HG03159 (cell line): ENCODE measurements at regions not wholly inside any gene's neighbourhood (a gene's known extent, or its start where the extent isn't known, plus 50 kb on each side); places are given as distances from the start of the nearest gene placed in this dataset.
A peak's percentile ranks its signal among the peaks of the same experiment; 100 is the strongest.

Experiments
- ATAC-seq: cut with Tn5 transposase; IDR thresholded peaks from one replicate; pipeline ENCODE4 v1.9.1; 2021; ENCODE audit warnings: mild to moderate bottlenecking, moderate library complexity; ENCODE audit not compliant: unreplicated experiment

DNA sequence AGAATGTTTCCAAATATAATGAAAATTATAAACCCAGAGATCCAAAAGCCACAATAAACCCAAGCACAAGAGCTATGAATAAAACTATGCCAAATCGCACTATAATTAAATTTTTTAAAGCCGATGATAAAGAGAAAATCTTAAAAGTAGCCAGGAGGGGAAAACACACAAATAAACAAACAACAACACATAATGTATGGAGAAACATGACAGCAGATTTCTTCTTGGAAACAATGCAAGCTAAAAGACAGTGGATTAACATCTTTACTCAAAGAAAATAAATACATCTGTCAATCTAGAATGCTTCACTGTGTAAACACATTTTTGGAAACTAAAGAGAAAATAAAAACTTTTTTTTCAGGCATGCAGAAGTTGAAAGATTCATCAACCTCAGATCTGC, 53.0 kb upstream of the SMOX start:
- no peak for ATAC-seq

DNA sequence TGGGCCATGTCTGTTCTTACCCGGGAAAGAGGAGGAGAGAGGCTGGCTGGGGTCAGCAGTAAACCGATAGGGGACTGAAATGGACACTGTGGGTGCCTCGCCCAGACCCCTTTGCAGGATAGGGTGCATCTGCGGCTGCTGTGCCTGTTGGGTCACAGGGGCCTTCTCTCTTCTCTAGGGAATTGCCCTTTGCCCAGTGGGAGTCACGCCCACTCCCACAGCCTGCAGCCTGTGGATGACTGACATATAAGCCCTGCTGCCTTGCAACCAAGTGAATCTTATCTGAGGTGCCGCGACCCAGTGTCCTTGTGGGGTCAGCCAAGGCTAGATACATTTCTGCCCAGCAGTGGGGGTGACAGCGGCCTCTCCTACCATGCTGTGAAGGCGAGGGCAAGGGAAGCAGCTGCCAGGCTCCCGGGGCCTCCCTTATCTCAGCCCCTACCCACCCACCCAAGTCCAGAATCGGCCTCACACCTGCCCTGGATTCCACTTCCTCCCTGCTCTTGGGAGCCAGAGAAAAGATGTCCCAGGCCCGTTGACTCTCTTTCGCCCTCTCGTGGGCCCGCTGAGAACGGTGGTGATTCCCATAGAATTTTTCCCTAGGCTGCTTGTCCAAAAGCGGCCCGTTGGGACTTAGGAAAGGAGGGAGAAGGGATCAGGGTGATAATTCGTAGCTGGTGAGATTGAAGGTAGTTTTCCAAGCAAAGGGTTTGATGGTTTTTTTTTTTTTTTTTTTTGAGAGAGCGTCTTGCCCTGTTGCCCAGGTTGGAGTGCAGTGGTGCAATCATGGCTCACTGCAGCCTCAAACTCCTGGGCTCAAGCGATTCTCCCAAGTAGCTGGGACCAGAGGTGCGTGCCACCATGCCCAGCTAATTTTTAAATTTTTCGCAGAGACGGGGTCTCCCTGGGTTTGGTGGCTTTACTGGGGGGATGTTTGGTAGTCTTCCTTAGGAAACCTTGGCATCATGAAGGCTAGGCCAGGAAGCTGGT, 56.8 kb upstream of the SMOX start:
- no peak for ATAC-seq

DNA sequence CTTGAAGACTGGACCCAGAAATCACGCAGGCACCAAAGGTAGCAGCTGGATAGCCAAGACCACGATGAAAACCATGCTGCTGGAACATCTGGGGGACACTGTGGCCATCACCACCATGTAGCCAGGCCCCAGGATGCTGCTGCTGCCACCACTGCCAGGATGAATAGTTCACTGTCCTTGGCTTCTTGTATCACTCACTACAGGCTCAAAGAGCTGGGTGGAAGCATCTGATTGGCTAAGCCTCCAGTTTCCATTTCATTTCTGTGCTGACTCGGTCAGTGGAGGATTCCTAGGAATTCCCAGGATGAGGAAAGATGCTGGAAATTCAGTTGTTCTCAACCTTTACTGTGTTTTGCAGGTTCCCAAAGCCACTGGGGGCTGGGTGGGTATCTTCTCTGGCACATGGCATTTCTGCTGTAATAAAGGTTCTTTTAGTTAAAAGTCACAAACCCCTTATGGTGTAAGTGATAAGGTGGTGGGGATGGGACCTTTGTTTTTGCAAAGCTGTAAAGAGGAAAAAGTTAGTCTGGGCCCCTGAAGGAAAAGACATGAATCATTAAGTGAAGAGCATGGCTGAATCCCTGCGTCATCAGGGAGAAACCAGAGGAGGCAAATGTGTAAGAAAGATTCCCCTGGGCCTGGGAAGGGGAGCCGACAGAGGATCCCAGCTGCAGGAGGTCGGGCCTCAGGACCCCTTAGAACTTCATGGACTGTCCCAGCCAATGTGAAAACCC, 57.7 kb upstream of the SMOX start:
- no peak for ATAC-seq

DNA sequence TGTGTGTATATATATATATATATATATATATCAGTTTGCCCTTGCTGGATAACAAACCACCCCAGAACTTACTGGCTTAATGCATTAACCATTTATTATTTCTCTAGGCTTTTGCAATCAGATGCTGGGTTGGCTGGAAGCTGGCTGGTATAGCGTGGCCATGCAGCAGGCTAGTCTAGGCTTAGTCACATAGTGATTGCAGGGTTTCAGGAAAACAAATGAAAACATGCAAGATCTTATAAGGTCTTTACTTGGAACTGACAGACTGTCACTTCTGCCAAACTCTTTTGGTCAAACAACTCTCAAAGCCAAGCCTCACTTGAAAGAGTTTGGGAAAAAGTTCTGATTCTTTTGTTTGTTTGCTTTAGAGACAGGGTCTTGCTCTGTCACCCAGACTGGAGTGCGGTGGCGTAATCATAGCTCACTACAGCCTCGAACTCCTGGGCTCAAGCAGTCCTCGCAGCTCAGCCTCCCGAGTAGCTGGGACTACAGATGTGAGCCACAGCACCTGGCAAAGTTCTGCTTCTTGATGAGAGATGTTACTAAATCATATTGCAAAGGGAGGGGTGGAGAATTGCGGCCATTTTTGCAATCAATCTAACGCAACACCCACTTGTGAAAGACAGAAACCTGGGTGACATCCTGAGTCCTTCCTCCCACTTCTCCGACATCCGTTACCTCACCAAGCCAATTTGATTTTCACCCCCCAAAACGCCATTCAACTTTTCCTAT, 58.7 kb upstream of the SMOX start:
- ATAC-seq: no peak

DNA sequence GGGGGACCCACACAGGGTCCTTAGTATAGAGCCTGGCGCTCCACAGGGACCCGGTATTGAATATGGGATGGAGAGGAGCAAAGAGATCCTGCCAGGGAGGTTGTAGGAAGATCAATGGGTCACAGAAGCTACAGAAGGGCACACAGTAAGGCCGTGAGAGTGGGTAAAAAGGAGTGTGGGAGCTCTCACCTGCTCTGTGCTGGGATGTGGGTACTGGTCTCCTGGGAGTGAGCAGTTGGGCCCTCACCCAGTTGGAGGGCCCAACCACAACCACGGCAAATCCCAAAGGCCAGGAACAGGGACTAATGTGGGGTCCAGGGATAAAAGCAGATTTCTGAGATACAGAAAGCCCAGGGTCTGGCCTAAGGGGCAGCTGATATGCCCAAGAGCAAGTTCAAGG, 59.9 kb upstream of the SMOX start:
- no peak for ATAC-seq

DNA sequence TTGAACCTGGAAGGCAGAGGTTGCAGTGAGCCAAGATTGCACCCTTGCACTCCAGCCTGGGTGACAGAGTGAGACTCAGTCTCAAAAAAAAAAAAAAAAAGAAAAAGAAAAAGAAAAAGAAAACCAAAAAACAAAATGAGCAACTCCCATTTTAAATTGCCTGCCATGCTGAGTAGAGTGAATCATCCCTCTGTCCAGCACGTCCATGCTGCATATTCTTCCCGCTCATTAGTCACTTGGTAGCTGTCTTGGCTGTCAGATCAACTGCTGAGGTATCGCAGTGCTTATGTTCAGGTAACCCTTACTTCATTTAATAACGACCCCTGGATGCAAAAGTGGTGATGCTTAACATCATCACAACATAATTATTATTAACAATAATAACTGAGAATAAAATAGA, 60.7 kb upstream of the SMOX start:
- ATAC-seq: no peak

DNA sequence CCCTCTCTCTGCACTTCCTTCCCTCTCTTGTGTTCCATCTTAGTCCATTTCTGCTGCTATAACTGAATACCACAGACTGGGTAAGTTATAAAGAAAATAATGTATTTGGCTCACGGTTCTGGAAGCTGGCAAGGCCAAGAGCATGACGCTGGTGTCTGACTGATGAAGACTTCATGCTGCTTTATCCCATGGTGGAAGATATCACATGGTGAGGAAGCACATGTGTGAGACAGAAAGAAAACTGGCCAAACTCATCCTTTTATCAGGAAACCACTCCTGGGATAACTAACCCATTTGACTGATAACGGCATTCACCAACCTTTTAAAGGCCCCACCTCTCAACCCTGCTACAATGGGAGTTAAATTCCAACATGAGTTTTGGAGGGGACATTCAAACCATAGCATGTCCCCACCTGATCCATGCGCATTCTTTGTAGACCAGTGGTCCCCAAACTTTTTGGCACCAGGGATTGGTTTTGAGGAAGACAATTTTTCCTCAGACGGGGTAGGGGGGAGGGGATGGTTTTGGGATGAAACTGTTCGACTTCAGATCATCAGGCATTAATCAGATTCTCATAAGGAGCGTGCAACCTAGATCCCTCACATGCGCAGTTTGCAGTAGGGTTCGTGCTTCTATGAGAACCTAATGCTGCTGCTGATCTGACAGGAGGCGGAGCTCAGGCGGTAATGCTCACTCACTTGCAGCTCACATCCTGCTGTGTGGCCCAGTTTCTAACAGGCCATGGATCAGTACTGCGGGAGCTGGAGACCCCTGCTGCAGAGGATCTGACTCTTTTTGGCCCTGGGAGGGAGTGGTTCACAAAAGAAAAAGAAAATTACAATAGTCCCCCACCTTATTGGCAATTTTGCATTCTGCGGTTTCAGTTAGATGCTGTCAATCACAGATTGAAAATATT, 61.6 kb upstream of the SMOX start:
- no peak for ATAC-seq

DNA sequence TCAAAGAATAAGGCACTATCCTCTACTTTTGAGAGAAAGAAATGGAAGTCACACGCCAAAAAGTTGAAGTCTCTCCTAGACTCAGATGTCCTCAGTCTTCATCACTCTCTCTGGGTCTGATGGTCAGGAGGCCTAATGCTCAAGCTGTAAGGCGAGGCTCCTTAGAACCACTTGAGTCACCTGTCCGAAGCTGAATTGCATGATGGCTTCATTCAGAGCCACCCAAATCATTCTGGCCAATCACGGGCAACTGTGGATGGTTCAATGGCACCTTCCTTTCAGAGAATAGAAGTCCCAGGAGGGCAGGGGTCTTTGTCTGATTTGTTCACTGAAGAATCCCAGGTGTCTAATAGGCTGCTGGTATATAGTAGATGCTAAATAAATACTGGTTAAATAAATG, 63.9 kb upstream of the SMOX start:
- no peak for ATAC-seq

DNA sequence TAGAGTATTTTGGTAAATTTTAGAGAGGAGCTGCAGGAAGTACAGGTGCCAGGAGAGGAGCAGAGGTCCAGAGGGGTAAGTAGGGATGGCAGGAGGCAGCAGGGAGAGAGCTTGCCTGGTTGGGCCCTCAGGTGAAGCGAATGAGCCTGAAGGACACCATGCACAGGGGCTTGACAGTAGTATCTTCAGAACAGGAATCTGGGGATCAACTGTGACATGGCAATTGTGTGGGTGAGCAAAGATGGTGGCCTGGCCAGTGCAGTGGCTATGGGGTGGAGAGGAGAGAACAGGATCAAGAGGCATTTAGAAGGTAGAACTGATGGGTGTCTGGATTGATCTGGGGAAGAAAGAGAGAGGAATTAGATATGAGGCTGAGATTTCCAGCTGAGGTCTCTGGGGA, 64.5 kb upstream of the SMOX start:
- ATAC-seq: no peak

DNA sequence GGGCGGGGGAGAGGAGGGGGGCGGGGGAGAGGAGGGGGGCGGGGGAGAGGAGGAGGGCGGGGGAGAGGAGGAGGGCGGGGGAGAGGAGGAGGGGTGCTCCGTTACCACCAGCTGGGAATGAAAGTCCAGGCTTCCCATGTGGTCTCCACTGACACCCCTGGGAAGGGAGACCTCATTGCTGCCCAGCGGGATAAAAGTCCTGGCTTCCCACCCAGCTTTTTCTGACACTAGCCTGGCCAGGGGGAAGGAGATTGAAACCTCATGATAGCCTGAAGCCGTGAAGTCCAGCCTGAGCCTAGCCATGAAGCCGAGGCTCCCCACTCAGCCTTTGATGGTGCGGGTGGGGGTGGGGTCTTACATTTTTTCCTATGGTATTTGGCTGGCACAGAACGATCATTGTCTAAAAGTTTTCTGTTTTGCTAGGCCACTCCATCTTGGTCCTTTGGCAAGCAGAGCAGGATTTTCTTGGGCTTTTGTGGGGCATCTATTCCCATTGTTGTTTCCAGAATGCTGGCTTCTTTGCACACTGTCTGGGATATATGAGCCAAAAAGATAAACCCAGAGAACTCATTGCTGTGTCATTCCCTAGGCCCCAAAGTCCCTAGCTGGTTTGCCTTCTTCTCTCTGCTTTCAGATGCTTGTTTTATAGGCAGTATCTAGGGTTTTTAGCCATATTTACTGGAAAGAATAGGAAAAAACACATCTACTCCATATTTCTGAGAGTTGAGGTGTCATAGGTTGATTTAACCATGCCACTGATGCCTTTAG, 65.3 kb upstream of the SMOX start:
- ATAC-seq: no peak

DNA sequence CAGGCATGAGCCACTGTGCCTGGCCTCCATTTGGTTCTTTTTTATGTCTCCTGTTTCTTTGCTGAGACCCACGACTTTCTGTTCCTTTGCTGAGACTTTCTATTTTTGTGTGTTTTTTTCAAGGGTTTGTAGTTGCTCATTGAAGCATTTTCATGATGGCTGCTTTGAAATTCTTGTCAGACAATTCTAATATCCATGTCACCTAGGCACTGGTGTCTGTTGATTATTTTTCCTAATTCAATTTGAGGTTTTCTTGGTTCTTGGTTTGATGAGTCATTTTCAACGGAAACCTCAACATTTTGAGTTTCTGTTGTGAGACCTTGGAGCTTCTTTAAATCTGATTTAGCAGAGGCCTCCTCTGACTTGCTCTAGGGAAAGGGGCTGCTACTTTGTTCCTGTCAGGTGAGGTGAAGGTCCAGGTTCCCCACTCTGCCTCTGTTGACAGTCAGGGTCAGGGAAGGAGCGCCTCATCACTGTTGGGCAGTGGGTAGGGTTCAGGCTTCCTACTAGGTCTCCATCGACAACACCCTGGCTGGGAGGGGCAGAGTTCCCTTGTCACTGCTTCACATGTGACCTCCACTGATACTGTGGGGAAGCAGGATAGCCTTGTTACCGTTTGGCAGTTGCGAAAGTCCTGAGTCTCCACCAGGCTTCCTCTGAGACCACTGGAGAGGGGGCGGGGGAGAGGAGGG, 66.1 kb upstream of the SMOX start:
- peak; percentile 64 for ATAC-seq

DNA sequence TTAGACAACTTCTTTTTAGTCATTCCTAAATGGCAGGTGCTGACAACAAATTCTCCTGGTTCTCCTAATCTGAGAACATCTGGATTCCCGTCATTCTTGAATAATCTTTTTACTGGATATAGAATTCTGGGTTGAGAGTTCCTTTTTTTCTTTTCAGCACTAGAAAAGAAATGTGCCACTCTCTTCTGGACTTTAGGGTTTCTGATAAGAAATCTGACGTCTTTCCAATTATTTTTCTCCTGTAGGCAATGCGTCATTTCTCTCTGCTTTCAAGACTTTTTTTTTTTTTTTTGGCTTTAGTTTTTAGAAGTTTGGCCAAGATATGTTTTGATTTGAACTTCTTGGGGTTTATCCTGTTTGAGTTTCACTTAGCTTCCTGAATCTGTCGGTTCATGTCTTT, 66.1 kb upstream of the RNF24 start:
- ATAC-seq: no peak

DNA sequence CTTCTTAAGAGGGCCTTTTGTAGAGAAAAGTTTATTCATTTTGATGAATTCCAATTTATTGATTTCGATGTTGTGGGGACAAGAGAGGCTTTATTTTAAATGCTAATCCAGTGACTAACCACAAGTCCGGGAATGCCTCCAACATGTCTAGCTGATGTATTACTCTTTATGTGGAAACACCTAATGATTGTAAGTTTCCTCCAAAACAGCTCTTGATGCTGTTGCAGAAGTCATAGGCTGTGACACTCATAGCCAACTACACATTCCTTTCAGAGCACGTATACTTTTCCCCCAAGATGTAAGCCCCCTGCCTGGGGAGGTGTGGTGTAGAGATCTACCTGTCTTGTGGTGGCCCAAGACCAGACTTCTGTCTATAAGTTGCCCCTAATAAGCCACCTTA, 61.3 kb upstream of the RNF24 start:
- no peak for ATAC-seq

DNA sequence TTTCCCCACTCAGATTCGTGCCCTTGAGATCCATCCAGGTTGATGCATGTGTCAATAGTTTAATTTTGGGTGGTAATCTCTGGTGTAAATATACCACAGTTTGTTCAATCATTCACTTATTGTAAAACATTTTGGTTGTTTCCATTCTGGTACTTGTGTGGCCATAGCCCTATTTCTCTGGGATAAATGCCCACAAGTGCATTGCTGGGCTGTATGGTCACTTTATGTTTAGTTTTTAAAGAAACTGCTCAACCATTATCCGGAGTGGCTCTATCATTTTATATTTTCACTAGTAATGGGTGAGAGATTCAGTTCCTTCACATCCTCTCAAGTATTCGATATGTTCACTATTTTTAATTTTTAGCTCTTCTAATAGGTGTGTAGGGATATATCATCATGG, 60.7 kb upstream of the RNF24 start:
- ATAC-seq: no peak

DNA sequence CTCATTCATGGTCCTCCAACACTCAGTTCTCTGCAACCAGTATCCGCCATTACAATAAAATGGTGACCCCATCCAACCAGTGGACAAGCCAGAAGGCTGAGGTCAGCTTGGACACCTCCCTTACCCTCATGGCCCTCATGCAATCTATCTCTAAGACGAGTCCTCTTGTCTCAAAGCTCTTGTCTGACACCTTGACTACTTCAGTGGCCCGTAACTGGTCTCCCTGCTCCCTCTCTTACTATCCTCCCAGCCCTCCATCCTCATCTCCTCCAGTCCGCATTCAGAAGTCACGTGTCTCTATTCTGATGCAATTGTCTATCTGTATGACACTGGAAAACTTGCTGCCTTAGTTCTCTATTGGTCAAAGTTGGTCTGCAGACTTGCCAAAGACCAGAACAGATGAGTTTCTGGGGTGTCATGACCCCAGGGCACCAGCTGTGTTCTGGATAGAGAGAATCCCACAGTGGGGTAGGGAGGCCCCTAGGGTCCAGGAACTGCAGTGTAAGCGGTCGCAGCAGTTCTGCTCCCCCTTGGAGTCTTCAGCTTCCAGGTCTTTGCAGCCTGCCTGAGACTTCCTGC, 59.6 kb upstream of the RNF24 start:
- no peak for ATAC-seq

DNA sequence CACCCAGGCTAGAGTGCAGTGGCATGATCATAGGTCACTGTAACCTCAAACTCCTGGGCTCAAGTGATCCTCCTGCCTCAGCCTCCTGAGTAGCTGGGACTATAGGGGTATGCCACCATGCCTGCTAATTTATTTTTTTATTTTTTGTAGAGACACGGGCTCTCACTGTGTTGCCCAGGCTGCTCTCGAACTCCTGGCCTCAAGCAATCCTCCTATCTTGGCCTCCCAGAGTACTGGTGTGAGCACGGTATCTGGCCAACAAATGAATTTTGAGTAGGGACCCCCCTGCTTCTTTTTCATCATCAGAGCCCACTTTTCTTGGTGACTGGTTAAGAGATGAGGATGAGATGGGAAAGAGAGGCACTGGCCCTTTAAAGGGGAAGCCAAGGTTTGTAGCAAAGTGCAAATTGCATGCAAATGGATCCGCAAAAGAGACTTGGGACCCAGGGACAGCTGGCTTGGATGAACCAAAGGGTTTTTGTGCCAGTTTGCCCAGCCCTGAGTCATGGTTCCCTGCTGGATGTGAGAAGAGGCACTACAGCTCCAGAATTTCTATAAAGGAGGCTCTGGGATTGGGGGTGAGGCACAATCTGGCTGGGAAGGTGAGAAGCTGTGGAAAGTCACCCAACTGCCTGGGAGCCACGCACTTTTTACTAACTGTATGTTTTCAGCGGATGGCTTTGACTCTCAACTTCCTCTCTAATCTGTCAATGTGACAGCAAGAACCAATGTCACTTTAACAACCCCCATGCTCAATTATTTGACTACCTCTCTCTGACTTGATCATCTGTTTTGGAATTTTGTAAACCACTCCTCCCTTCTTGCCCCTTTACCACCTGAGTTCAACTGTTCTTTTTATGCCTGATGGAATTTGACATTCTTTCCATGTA, 58.7 kb upstream of the RNF24 start:
- no peak for ATAC-seq

DNA sequence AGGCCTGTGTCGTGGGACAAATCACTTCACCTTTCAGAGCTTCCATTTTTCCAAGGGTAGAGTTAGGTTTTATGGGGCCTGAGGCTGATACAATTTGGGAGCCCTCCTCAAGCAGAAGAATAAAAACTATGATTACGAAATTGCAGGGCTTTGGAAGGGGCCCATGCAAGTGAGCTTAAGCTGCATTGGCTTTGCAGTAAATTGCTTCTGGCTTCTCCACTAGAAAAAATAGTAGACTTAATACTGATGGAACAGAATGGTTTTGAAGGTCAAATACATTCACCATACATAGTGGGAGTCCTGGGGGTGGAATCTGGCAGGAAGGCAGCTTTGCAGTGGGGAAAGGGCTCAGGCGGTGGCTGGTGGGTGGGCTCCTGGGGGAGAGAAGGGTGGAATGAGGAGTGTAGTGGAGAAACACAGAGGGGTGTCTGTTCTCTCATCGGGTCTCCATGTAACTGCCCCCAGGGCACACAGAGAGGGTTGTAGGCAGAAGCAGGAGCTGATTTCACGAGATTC, 55.9 kb upstream of the RNF24 start:
- ATAC-seq: no peak
